LHCN-M2 (cell line): ENCODE measurements at regions not wholly inside any gene's neighbourhood (a gene's known extent, or its start where the extent isn't known, plus 50 kb on each side); places are given as distances from the start of the nearest gene placed in this dataset.
"Not testable (repeated sequence)": the region's sequence is repeated elsewhere in the genome, so short reads cannot be mapped to it uniquely, and the experiment has no call there.

Source experiments
- DNase-seq: peaks from one replicate; pipeline ENCODE4 v3.0.0-alpha.2; 2012; ENCODE audit warnings: low read depth

DNA sequence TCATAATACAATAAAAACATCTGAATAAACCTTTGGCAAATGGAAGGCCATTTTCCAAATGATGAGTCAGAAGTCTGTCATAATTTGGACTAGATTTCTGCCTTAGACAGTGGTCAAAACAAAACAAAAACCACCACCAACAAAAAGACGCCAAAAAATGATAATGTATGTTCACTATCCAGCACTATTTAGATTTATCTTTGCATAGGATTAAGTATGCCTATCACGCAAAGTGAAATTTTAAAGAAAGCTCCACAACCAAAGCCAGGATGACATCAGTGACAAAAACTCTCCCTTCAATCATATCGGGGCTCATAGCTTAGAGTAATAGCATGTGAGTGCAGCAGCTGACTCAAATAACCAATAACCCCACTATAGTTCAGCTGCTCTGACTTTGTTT, 201.9 kb downstream of the MOXD1 start:
- peak; percentile 89 for DNase-seq

DNA sequence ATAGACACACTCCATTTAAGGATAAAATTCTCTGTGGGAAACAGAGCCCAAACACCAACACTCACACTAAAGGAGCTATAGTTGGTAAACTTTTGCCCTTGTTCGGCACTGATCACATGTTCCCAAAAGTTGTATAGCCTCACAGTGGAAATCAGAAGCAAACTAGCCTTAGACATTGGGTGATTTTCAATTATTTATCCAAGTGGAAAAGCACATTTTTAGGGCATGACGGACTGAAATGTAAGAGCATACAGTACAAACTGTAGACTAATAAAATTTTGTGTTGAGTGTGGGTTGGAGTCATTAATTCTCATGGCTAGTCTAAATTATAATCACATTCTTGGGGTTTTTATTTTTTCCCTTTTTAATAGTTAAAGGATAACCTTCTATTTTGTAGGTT, 202.4 kb downstream of the MOXD1 start:
- peak; percentile 87 for DNase-seq

DNA sequence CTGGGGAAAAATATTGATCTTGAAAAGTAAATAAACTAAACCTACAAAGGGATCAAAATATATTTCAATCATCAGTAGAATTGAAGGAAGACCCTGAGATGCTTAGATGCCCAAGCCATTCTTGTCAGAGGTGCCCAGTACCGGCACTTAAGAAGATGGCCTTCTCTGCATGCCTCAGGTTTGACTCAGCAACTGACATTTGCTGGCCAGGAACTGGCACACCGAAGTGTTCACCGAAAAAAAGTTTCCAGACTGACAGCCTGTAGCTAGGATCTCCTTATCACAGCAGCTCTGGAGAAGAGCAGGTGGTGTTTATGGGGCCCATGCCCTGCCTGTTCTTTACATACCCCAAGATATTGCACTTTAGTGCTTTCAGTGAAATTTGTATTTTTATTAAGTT, 203.2 kb downstream of the MOXD1 start:
- peak; percentile 77 for DNase-seq

DNA sequence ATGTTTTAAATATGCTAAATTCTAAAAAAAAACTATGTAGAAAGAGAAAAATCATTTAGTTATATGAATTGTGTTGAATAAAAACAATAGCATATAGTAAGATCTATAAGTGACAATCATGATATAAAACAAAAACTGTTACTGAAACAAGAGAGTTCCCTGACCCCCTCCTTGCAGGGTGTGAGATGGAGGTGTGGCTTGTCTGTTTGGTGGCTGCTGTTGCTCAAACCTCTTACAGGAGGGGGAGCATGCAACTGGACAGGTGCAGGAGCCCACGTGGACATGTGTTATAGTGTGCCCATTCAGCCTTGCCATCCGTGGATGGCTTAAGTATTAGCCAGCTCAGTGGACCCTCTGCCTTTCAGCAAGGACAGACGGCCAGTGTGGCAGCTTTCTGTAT, 206.7 kb downstream of the MOXD1 start:
- no peak for DNase-seq

DNA sequence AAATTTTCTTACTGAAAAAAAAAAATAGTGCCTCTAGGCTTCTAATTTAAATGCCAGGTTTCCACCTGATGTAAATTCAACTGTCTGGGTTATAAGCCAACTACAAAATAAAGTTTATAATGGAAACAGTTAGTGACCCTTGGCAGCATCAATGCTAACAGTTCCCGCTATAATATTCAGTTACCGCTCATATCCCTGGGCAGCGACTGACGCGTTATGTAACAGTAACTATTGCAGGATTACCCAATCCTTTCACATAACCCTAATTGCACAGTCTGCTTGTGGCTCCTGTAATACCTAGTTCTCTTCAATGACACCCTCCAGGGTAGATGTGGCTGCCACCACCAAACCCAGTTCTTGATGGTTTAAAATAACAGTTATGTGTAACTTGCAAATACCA, 208.6 kb downstream of the MOXD1 start:
- DNase-seq, result no peak

DNA sequence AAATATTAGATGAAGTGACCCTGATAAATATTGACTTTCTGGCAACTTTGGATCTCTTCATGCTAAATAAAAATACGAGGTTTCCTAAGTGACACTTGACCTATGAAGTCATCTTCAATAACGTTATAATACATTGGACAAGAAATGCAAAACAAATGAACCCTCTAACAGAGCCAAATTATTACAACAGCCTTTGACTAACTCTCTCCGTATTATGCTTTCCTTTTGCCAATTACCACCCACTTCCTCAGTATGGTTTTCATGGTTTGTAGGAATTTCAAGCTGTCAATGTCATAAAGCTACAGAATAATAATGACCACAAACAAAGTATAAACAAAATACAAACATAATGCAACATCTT, 210.5 kb downstream of the MOXD1 start:
- DNase-seq, result peak; percentile 80

DNA sequence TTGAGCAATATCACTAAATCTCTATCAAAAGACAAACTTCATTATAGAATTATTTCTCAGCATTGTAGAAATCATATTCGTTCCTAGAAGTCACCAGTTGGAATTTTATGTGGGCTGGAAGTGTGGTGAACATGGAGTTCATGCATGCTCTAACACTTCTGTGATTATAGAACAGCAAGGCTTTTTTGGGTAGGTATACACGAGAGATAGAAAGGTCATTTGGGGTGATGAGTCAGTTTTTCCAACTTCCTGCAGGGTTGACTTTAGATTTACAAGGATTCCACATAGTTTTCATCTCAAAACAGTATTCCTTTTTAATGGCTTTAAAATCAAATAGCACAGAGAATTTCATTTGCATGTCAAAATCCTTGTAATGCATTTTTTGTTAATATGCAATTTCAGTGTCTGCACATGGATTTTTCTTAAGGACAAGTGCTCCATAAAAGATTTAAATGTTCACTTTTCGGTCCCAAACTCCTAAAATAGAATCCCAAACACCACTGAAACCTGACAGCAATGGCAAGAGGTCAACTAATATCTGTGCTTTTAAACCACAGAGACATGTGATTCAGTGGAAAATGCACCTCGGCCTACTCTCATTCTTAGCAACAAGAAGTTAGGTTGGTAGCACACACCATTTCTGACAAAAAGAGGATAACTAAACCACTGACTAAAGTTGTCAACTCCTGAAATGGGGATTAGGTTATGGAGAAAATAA, 211.0 kb downstream of the MOXD1 start:
- DNase-seq, result peak; percentile 79

DNA sequence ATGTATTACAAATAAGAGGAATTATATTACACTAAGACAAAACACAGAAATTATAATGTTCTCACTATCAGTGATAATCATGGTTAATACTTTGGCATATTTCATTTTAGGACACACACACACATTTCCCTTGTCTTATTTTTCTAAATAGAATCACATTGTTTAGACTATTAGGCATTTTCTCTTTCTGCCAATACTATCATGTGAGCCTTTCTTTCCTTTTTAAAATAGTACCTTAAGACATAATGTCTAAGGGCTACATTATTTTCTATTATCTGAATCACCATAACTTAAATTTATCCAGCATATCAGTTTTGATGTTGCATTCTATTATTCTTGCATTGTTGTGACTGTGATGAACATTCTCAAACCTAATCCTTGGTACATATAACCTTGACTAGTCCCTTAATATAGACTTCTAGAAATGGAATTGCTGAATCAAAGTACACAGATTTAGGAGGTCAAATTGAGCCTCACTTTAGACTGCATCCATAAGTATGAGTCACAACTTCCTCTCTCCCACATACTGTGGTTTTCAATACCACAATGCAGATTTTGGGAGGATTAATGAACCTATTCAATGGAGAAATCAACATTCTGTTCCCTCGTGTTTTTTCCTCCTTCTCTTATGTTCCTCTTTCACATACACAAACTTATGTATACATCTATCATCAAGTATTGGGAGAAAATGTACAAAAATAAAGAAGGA, 212.6 kb downstream of the MOXD1 start:
- peak; percentile 80 for DNase-seq

DNA sequence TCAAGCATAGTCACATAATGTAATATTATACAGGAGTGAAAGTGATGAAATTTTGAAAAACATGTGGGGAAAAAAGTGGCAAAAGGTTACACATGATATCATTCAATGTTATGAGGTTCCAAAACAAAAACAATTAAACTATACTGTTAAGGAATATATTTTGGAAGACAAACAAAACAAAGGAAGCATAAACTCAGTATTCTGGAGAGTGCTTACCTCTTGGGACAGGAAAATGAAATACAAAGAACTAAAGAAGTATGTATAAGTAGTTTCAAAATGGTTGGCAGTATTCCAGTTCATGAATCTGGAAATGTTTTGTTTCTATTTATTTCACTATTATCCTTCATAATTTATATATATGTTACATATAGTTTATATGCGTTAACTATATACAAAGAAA, 213.5 kb downstream of the MOXD1 start:
- no peak for DNase-seq

DNA sequence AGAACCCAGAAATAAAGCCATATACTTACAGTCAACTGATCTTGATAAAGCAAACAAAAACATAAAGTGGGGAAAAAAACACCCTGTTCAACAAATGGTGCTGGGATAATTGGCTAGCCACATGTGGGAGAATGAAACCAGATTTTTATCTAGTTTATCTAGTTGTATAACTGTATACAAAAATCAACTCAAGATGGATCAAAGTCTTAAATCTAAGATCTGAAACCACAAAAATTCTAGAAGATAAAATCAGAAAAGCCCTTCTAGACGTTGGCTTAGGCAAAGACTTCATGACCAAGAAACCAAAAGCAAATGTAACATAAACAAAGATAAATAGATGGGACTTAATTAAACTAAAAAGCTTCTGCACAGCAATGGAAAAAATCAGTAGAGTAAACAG, 216.3 kb downstream of the MOXD1 start:
- not testable (repeated sequence) for DNase-seq

DNA sequence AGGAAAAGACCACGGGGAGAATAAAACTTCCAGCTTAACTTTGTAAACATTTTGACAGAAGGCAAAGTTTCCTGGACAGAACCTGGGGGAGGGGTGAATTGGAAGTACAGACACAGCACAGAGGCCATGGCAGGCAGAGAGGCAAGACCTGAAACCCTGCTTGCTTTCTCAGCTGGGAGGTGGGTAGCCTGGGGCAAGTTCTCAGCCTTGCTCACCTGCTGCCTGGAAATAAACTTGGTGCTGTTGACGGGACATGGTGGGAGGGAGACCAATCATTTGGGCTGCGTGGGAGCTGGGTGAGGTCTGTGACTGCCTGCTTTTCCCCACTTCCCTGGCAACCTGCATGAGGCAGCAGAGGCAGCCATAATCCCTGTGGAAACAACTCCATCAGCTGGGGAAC, 221.3 kb downstream of the MOXD1 start:
- DNase-seq, result no peak

DNA sequence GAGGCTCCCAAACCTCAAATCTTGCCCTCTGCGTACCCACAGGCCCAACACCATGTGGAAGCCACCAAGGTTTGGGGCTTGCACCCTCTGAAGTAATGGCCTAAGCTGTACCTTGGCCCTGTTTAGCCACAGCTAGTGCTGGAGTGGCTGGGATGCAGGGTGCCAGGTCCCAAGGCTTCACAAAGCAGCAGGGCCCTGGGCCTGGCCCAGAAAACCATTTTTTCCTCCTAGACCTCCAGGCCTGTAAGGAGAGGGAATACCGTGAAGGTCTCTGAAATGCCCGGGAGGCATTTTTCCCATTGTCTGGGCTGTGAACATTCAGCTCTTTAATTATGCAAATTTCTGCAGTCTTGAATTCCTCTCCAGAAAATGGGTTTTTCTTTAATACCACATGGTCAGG, 223.7 kb upstream of the CCN2 start:
- no peak for DNase-seq

DNA sequence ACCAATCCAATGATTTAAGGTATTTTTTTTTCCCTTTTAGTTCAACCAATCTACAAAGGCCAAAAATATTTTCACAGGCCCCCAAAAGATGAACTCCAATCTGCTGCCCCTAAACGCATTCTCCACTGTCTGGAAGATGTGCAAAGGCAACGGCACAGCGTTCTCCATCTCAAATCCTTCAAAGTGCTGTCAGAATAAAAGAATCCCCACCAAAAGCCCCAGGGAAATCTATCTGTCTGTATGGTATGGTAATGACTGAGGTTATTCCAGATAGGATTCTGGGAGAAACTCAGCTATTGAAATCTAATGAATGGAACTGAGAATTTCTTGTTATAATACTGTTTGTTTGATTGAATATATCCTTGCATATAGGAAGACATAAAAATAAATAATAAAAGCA, 217.8 kb upstream of the CCN2 start:
- DNase-seq, result no peak

DNA sequence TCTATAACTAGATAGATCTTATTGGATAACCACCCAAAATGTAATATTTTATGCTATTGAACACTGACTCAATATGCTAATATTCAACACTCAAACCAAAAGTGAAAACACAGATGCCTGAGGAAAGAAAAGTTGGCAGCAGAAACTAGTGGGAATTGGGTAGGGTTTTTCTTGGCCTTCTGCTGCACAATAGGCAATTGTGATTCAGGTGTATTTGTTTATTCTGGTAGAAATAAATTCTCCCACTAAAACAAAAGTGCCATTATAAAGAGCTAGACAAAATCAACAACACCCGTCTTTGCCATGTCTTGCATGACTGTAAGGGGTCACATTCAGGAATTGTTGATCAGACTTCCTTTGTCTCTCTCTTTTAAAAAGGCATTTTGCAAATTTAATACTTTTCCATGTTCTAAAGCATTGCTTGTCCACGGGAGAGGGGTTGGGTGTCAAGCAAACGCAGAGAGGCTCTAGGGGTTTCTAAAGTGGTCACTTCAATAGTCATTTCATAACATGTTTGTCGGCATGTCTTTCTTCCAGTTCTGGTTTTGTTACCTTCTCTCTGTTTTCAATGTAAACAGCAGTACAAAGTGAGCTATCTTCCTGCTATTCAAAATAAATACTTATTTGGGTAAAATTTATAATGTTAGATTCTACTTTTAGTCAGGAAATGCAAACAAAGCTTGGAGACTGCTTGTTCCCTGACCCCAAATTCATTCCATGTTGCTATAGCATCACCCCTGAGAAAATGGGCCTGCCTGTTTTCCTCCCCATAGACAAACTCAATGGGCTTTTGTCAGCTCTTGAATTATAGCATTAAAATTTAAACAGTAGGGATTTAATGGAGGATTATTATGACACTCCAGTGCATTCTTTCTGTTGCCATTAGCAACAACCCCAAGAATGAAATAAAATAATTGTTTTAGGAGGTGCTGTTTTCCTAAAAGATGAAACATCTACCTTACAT, 217.0 kb upstream of the CCN2 start:
- no peak for DNase-seq

DNA sequence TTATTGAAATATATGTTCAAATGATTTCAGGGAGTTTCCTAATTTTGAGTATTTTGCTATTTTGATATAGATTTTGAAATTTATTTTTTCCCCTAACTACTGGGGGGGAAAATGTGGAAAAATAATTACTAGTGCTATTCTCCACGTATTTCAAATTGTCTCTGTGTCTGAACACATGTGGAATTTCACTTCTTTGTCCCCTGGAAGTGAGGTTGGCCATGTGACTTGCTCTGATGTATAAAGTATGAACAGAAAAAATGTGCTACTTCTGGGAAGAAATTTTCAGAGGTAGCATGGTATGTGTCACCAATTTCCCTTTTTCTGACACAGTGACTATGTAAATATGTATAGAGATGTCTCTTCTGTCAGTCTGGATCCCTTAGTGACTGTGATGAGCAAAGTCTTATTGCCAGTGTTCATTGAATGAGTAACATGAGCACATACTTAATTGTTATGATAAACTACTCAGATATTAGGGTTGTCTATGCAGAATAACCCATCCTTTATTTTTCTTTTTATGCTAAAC, 215.4 kb upstream of the CCN2 start:
- no peak for DNase-seq

DNA sequence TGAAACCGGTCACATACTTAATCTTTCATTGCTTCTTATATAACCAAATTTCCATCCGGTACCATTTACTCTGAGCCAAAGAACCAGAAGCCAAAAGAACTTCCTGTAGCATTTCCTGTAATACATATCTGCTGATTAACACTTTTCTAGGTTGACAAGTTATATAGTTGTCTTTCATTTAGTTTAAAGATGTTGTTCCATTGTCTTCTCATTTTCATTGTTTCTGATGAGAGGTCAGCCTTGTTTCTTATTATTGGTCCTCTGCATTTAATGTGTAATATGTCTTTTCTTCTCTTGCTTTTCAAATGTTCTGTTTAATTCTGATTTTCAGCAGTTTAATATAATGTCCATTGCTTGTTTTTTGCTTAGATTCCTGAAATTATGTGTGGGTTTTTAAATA, 214.5 kb upstream of the CCN2 start:
- DNase-seq, result no peak

DNA sequence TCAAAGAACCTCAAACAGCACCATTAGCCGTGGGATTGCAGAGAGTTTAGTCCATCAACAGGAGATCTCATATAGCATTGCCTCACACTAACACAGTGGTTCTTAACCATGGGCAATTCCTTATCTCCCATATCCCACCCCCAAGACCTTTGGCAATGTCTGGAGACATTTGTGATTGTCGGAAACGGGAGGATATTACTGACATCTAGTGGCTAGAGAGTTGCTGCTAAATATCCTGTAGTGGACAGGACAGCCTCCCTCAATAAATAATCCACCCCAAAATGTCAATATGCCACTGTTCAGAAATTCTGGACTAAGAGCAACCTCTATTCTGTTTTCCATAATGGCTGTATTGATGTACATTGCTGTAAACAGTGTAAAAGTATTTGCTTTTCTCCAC, 210.1 kb upstream of the CCN2 start:
- DNase-seq, result peak; percentile 69

DNA sequence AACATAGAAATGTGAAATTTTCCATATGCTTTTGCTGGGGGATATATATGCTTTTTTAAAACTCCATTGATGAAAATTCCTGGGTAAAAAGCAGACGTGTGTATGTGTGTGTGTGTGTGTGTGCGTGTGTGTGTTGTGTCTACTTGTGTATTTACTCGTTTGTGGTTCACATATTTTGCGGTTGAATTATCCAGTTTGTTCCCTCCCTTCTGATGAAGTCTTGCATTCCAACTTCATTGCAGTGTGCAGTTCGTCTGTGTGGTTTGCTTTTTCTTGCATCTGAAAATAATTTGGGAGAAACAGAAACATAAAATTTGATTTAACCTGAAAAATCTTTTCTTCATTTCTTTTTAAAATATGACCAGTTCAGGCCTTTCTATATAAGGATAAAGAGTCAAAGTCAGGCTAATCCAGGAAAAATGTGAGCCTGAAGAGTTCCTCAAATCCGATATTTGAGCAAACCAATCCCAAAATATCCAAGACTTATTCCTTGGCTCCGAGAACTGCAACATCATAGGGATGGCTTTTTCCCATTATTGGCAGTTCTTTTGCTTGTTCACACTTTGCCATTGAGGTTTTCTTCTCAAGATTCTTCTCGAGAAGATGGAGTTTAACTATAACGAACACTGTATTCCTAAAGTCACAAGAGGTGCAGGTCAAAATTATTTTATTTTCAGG, 202.2 kb upstream of the CCN2 start:
- DNase-seq, result peak; percentile 85

DNA sequence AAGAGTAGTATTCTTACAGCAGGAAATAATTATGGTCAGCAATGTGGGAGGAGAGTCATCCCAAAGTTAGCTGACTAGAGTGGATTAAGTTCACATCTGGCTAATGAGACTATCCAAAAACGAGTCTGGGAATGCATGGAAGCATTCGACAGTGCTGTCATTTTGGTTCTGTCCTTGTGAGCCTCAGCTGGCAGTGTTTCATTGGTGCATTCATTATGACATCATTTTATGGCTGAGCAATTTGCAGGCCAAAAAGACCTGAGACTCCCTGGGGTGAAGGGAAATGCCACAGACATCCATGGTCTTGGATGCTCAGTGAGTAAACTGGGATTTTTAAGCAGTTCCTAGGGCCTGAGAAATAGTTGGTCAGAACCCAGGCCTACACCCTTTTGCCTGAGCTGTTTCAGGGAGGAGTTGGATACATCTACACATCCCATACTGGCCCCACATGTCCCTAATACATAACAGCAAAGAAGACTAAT, 196.4 kb upstream of the CCN2 start:
- peak; percentile 74 for DNase-seq

DNA sequence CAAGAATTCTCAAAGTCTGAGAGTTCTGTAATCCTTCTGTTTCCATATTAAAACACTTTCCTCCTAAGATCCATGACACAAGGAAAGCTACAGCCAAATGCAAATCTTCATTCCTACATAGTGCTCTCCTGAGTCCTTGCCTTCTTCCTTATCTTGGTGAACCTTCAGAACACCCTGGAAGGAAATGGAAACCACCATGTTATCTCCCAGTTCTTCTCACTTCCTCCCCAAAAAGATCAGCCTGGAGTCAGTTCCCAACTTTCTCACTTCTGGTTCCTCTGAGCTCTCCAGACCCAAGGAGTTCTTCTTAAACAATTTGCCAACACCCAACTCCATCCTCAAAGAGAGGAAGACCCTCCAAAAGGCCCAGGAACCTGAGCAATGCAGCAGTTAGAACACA, 193.3 kb upstream of the CCN2 start:
- DNase-seq, result no peak

DNA sequence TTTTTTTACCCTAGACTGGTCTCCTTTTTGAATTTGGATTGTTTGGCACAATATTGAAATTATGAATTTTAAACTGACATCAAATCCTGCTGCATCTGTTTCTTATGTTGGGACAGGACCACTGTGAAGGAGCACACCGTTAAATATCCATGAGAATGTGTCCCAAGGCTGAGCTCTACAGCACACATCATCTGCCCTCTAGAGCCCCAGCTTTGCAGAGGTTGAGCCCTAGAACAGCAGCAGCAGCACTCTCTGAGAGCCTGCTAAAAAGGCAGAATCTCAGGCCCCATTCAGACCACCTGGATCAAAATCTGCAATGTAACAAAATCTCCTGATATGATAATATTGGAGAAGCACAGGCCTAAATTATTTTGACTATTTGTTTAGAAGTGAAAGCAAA, 192.1 kb upstream of the CCN2 start:
- DNase-seq, result no peak
